ENCODE measurements at regions not wholly inside any gene's neighbourhood (a gene's known extent, or its start where the extent isn't known, plus 50 kb on each side); places are given as distances from the start of the nearest gene placed in this dataset.

DNA sequence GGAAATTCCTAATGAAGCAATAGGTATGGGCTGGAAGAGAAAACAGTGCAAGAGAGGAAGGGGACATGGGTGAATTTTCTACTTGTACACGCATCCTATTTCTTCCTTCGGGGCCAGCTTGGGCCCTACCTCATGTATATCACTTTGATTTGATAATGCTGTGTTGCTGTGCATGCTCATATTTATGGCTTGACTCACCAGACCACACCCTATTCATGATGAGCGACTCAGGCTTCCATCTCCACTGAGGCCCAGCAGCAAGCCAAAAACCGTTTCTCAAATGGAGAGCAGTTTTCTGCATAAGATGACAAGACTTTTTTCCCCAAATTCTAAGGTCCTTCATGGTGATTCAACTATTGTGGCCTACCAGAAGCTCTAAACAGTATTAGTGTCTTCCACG lies 2039.1 kb upstream of the CDH9 start:
- TF ChIP-seq, protein P1, sequence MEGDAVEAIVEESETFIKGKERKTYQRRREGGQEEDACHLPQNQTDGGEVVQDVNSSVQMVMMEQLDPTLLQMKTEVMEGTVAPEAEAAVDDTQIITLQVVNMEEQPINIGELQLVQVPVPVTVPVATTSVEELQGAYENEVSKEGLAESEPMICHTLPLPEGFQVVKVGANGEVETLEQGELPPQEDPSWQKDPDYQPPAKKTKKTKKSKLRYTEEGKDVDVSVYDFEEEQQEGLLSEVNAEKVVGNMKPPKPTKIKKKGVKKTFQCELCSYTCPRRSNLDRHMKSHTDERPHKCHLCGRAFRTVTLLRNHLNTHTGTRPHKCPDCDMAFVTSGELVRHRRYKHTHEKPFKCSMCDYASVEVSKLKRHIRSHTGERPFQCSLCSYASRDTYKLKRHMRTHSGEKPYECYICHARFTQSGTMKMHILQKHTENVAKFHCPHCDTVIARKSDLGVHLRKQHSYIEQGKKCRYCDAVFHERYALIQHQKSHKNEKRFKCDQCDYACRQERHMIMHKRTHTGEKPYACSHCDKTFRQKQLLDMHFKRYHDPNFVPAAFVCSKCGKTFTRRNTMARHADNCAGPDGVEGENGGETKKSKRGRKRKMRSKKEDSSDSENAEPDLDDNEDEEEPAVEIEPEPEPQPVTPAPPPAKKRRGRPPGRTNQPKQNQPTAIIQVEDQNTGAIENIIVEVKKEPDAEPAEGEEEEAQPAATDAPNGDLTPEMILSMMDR (IDR thresholded peaks at IDR 0.05): no peak
- no peak for TF ChIP-seq POLR2A (IDR thresholded peaks at IDR 0.05)
